GM21717 (cell line): ENCODE measurements at regions not wholly inside any gene's neighbourhood (a gene's known extent, or its start where the extent isn't known, plus 50 kb on each side); places are given as distances from the start of the nearest gene placed in this dataset.

ENCODE experiments used
- ATAC-seq: cut with Tn5 transposase; IDR thresholded peaks from one replicate; pipeline ENCODE4 v1.9.1; 2021; ENCODE audit warnings: mild to moderate bottlenecking, moderate library complexity; ENCODE audit not compliant: unreplicated experiment

DNA sequence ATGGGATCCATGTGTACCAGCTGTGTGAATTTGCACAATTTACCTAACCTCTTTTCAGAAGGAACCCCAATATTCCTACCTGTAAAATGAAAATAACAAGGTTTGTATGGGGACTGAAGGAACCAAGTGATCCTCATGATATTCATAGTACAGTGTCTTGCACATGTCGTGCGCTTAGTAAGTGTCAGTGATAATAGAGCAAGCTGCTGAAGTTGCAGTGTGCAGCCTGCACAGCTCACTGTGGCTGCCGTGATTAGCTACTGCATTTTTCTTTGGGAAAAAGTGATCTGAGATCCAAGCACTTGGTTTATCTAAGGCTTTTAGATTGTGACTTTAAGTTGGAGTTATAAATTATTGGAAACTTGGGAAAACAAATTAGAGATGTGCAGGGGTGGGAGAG lies 135.9 kb upstream of the FRY start:
- ATAC-seq: no peak

DNA sequence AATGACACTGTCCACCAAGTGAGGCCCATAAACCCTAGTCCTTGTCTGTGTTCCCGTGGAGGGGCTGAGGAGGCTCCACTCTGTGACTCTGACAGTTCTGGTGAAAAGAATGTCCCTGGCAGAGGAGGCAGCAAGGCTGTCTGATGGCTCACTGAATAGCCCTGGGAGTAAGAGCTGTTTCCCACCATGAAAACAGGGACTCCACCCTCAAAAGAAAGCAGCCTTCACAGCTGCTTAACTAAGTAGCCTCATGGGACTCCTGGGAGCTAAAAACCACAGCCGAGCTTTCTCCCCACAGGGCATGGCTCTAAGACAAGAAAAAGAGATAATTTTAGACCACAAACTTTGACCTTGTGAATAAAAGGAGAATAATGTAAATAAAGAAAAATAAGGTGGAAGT lies 135.1 kb upstream of the FRY start:
- ATAC-seq: no peak

DNA sequence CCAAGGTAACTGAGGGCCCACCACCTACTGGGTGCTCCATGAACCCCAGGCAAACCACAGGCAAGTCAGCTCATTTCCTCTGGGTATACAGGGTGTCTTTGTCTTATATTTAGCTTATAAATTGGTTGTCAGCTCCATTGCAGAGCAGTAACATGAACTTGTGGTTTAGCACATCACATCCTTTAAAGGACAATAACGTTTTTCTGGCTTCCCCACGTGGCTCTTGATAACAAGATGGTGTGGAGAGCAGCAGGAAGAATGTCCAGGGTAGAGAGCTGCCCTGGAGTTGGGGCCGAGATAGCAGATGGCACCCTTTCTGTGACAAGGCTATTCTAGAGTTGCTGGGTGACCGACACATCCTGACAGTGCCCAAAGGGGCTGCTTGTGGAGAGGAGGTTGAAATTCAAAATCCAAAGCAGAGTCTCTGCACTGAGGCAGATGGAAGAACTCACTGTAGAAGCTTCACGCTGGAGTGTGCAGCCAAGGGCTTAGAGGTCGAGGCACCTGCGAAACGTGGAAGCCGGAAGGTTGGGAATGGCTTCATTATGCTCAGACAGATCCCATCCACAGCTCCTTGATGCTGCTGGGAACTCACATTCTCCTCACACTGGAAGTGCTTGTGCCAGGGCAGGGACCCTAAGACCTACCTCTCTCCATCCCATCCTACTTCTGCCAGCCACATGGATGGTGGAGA lies 133.0 kb upstream of the FRY start:
- ATAC-seq: no peak

DNA sequence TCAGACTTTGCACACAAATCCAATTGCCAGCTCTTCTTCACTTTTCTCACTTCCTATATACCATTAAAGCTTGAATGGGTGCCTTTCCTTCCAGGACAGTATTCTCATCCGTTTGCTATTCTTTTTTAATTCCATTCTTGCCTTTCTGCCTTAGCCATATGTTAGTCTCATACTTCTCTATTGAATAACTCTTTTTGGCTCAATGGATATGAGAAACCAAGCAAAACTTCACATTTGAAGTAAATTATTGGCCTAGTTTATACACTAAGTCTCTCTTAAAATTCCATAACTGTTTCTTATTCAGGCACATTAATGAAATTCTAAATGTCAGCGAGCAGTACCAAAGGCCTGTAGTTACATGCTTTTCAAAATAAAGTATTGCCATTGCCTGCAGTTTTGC lies 129.6 kb upstream of the FRY start:
- no peak for ATAC-seq

DNA sequence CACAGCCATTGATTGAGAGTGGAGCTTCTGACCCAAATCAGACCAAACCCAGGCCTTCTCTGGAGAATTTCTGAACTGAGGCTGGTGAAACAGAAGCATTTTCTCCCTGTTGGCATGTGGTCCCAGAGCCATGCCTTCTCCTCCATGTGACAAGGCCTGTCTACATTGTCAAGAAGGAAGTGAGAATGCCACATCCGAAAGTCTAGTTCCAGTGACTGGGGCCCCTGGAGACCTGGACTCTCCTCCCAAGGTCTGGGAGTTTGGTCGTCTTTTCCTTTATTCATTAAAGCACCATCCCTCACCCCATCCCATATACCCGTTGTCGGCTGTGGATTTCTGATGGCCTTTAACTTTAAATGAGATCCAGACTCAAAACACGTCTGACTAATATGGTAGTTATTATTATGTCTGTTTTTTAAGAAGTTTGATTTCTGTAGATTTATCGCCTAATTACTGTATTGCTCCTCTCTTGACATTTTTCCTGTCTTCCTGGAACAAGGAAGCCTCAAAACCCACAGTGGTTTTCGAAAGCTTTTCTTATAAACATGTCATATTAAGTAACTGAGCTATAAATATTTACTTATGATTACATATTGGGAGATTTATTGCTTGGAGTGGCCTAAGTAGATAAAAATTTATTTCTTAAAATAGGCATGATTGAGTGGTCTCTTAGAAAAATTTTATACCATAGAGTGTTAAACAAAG lies 128.3 kb upstream of the FRY start:
- no peak for ATAC-seq

DNA sequence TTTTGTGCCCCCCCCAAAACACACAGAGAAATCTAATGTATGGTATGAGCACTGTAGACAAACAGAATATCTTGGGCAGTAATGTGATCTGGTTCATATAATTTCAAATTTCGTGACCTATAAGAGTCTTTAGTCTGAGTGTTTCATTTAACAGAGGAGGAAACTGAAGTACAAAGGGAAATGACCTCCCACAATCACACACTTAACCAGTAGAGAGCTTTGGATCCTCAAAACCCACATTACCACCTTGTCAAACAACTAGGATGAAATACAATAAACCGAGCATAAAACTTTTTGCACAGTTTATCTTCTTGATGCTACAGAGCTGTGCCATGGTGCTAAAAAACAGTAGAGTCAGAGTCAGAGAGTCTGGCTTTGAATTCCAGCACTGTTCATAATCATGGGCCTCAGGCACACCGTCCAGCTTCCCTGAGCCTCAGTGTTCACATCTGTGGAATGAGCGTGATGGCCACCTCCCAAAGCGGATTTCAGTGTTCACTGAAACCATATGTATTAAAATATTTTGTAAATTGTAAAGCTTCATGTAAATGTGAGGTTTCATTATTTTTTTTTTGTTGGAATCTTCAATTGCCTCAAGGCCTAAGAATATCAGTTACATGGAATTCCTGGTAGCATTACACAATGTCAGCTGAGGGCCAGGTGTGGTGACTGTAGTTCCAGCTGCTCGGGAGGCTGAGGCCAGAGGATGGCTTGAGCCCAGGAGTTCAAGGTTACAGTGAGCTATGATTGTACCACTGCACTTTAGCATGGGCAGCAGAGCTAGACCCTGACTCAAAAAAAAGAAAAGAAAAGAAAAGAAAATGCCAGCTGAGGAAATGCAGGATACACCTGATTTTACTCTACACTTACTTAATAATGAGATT lies 126.4 kb upstream of the FRY start:
- no peak for ATAC-seq

DNA sequence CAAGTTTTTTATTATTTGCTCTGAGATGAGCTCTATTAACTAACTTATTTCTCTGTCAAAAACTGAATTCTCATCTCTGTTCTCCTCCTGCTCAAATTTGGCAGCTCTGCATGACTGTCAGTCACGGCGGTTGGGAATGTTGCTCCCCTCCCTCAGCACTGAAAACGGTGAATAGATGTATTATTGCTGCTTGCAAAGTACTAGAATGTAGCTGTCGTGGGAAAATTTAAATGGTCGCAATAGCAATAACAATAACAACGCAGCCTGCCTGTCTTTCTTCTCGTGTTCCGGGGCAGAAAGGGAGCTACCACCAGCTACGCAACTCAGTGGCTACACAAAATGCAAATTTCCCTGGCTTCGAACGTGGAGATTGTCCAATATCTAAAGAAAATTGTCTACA lies 125.6 kb upstream of the FRY start:
- ATAC-seq: no peak

DNA sequence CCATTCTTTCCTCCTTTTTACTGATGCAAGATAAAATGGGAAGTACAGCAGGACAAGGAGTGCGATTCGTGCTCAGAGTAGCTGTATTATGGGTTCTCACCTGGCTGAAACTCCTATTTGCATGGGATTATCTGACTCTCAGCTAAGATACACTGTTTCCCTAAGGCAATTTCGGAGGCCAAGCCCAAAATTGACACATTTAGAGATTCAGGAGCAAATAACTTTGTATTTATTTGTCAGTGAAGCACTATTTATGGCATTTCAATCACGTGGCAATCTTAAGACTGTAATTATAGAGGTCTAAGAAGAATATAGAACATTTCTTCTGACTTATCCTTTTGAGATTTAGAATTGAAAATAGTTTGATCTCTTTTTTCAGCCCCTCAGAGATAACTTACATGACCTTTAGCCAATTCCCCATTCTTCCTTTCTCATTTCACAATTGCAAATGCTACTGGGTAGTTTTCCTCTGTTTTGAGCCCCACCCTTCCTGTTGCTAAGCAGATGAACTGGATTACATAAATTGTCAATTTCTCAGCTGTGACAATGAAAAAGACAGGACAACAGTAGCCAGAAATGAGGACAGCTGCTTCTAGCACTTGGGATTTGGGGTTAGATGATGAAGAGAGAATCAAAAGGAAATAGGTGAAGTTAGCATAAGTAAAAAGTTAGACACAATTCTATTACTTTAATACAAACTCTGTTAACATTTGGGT lies 122.7 kb upstream of the FRY start:
- no peak for ATAC-seq

DNA sequence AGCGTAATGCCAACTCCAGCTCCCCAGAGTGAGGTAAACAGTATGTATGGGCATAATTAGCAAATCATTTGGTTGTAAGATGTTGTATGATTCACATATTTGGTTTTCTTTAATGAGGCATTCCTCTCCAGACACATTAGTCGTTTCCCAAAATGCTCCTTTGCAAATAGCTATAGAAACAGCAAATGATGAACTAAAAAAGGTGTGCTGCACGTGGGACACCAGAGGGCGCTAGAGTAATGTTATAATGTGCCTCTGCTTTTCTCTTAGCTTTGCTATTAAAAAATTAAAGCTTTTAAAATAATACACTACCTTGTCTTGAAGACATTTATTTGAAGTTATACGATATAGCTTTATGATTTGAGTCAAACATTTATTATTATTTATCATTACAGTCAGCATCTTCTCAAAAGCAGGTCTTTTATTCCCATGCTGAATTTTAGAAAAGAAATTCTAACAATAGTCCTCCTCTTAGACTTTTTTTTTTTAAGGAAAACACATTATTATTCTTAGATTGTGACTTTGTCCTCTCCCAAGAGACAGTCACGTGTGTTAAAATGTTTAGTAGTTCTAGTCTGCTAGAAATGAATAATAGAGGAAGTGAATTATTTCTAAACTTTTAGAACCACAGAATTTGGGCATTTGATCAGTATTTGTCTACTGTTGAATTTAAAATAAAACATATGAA lies 121.6 kb upstream of the FRY start:
- ATAC-seq: no peak

DNA sequence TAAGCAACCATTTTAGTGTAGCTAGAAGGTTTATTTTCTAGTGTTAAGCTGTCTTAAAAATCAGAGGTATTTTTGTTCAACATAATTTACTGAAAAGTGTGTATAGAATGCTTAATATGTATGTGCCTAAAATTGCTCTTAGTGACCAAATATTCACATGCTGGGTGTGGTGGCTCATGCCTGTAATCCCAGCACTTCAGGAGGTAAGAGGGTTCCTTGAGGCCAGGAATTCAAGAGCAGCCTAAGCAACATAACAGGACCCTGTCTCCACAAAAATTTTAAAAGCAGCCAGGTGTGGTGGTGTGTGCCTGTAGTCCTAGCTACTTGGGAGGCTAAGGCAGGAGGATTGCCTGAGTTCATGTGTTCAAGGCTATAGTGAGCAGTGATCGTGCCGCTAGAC lies 120.9 kb upstream of the FRY start:
- ATAC-seq: no peak

DNA sequence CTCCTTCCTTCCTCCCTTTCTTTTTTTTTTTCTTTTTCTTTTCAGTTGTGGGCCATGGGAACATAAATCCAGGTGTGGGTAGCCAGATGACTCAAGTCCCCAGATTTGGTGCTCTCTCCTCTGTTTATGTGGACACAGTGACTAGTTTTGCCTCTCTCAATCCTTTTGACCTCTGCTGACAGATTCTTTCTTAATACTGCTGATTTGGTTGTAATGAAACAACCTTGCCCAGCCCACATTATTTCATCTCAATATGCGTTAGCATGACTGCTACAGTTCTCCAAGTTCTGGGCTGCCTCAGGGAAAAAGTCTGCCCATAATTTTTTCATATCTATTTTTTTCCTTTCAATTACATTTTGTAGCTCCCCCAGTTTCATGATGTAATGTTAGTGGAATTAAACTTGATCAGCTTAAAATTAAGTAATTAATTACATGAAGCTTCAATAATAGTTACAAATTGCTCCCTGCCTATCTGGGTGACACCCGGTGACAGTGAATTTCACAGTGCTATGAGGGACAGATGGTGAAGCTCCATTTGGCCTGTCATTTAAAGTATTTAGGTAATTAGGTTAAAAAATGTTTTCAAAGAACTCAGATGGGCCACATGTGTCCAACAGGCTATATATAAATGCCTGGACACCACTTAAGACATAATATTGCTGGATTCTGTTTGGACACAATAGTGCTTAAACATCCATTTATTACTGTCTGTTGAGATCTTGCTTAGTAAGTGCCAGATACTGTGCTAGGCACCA lies 118.8 kb upstream of the FRY start:
- no peak for ATAC-seq

DNA sequence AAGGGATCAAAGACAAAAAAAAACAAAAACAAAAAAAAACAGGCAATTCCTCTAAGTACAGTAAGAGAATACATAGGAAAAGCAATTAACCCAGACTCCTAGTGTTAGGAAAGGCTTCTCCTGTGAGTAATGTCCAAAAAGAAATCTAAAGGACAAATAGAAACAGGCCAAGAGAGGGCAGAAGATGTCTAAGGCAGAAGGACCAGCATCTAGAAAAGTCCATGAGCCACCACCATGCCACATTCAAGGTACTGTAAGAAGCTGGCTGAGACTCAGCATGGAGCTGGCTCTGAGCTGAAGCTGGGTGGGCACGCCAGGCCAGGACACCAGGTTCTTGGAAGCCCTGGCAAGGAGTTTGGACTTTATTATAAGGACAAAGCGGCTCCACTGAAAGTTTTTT lies 118.1 kb upstream of the FRY start:
- no peak for ATAC-seq

DNA sequence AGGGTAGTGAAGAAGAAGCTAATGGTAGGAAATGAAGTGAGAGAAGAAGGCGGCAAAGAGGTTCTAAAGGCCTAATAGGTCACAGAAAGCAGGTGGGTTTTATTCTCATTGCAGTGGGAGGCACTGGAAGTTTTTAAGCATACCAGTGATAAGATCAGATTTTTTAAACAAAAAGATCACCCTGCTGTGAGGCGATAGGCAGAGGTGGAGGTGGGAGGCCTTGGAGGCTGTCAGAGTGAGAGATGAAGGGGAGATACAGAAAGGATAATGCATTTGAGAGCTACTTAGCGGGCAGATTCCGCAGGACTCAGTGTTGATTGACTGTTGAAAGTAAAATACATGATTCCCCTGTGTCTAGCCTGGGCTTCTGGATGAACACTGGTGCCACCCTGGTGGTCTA lies 116.7 kb upstream of the FRY start:
- no peak for ATAC-seq

DNA sequence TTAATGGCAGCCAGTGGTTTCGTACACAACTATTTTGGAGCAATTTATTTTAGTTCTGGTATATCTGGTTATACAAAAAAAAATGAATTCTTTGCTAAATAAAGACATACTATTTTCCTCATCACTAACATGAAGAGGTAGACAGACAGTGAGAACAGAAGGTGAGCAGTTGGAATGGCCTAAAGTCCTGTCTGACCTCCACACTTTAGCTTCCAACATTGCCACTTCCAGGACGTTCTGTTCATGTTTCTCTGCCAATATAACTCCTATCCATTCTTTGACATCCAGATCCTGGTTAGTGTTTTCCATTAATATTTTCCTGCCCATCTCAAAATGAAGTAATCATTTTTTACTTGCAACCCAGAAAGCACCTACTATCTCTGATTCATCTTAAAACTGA lies 112.9 kb upstream of the FRY start:
- no peak for ATAC-seq

DNA sequence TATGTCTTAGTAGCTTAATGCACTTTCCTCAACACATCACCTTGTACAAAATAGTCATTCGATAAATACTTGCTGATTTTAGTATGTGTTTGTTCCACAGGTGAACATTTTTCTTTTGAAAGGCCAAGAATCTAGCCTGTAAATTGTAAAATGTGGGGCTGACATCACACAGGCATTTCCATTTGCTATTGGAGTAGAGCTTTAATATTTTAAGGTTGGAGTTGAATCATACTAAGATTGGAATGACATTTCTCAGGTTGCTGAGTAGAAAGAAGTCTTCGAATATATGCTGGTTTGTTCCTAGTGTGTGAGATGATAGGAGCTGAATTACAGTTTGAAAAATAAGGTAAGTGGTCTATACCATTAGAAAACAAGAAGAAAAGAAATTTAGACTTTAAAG lies 112.3 kb upstream of the FRY start:
- ATAC-seq: no peak

DNA sequence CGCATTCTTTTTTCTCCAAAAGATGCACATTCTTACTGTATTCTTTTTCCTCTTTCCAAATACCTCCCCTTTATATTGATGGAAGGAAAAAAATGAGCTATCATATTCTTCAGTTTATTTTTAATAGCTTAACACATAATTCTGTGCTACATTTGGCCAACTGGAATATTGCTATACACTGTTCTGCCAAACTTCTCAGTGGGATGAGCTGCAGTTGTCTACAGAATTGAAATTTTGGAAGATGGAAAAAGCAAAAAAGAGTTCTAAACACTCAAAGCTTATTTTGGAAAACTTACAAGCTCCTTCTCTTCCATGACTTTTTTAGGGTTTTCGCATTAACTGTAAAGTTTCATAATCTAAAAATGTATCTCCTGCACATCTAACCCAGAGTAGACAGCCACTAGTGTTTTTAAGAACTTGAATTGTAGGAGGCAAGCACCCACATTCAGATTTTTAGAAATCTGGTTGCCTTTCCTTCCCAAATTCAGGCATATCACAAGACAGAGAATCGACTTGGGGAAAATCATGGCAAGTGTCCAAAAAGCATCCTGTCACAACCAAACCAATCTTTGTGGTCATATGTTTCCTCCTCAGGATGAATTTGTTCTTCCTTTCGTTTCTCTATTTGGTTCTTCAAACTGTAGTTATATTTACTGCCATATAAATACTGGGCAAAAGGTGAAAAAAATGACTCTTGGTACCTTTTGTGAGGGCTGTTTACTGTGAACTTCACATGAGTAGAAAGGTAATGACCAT lies 111.4 kb upstream of the FRY start:
- ATAC-seq: peak; percentile 63

DNA sequence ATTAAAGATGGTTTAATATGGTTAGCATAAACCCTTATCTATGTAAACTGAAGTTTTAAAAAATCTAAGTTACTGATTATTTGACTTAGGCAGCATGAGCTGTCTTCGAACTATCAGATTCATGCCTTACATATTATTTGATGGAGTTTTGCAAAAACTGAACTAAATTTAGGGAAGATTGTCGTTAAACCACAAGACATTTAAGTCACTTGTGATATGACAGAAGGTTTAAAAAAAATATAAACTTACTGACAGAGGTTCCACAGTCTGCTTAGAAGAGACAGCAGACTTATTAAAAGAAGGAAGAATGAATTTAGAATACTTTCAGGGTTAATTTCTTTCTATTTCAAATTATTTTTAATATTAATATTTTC lies 110.9 kb upstream of the FRY start:
- ATAC-seq: no peak

DNA sequence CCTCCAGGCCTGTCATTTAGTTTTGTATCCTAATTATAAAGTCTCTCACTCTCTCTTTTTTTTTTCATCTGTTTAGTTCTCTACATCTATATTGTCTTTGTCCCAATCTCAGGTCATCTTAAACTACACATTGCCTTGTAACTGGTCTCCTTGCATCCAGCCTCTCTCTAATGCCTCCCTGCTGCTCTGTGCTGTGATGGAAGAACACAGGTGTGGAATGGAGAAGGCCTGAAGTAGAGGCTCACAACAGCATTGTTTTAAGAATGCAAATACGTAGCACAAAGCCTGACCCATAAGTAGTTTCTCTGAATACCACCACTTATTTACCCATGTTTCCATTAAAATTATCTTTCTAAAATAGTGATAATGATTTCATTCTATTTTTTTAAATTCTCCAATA lies 108.8 kb upstream of the FRY start:
- ATAC-seq: no peak

DNA sequence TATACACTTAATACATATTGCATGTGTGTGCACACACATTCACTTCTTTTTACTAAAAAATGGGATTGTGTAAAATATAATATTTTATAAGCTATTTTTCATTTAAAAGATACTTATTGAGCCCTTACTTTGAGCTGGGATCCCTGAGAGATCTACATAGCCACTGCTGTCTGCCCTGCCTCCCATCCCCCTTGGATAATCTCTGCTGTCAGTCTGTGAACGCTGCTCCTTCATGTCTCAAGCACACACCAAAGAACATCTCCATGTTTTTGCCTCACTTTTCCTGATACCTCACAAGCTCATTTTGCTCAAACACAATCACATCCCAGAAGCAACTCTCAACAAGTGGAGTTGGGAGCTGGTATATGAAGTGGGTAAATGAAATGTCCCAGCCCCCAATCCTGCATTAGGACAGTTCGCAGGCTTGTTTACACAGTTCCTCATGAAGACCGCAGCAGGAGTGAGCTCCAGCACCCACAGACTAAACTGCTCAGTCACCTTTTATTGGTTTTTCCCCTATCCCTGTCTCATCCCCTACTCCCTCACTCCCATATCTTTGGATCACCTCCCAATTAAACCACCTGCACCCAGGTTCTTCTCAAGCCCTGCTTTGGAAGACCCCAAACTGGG lies 108.3 kb upstream of the FRY start:
- ATAC-seq: no peak
